ENCODE measurements at regions not wholly inside any gene's neighbourhood (a gene's known extent, or its start where the extent isn't known, plus 50 kb on each side); places are given as distances from the start of the nearest gene placed in this dataset.

DNA sequence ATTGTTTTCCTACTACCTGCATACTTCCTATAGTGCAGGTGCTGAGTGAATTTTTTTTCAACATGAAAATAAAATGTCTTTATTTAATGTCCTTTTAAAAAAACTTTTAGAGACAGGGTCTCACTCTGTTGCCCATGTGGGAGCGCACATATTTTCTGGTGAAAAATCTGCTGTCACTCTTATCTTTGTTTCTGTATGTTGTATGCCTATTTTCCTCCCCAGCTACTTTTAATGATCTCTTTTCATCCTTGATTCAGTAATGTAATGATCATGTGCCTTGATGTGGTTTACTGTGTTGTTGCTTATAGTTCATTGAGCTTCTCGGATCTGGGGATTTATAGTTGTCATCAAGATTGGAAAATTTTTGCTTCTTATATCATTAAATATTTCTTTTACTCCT is 117.3 kb downstream of the ARL6IP6 start:
- Histone ChIP-seq H3K36me3 (no peaks in the 10 kb centered on the region), H3K4me3 (no peak overlapping the region), H3K4me1 (no peaks in the 10 kb centered on the region), H3K9me3 (no peaks in the 10 kb centered on the region), H3K27me3 (no peaks in the 10 kb centered on the region), H3K27ac (no peak overlapping the region)
- DNase-seq (ENCODE audit: low spot score in 2 of 2) = no peak
- TF ChIP-seq, protein P1, sequence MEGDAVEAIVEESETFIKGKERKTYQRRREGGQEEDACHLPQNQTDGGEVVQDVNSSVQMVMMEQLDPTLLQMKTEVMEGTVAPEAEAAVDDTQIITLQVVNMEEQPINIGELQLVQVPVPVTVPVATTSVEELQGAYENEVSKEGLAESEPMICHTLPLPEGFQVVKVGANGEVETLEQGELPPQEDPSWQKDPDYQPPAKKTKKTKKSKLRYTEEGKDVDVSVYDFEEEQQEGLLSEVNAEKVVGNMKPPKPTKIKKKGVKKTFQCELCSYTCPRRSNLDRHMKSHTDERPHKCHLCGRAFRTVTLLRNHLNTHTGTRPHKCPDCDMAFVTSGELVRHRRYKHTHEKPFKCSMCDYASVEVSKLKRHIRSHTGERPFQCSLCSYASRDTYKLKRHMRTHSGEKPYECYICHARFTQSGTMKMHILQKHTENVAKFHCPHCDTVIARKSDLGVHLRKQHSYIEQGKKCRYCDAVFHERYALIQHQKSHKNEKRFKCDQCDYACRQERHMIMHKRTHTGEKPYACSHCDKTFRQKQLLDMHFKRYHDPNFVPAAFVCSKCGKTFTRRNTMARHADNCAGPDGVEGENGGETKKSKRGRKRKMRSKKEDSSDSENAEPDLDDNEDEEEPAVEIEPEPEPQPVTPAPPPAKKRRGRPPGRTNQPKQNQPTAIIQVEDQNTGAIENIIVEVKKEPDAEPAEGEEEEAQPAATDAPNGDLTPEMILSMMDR (IDR thresholded peaks at IDR 0.05) = no peak
- TF ChIP-seq POLR2AphosphoS5 (IDR thresholded peaks at IDR 0.05) (no peak), POLR2A (IDR thresholded peaks at IDR 0.05) (no peak), EP300 (IDR thresholded peaks at IDR 0.05) (no peak)
- 87% methylated on average over 2 of the region's 2 CpGs for WGBS

GRCh38 chr2:152827944-152828343 is 109.5 kb downstream of the ARL6IP6 start:
- Histone ChIP-seq H3K36me3 (no peaks in the 10 kb centered on the region), H3K4me3 (no peak overlapping the region), H3K27me3 (no peaks in the 10 kb centered on the region), H3K27ac (no peak overlapping the region), H3K4me1 (no peaks in the 10 kb centered on the region), H3K9me3 (no peaks in the 10 kb centered on the region)
- TF ChIP-seq POLR2AphosphoS5 (IDR thresholded peaks at IDR 0.05) (no peak), EP300 (IDR thresholded peaks at IDR 0.05) (no peak), POLR2A (IDR thresholded peaks at IDR 0.05) (no peak)
- TF ChIP-seq, protein P1 (IDR thresholded peaks at IDR 0.05) = no peak
- no peak for DNase-seq (ENCODE audit: low spot score in 2 of 2)
- WGBS = 88% methylated on average over 5 of the region's 5 CpGs

DNA sequence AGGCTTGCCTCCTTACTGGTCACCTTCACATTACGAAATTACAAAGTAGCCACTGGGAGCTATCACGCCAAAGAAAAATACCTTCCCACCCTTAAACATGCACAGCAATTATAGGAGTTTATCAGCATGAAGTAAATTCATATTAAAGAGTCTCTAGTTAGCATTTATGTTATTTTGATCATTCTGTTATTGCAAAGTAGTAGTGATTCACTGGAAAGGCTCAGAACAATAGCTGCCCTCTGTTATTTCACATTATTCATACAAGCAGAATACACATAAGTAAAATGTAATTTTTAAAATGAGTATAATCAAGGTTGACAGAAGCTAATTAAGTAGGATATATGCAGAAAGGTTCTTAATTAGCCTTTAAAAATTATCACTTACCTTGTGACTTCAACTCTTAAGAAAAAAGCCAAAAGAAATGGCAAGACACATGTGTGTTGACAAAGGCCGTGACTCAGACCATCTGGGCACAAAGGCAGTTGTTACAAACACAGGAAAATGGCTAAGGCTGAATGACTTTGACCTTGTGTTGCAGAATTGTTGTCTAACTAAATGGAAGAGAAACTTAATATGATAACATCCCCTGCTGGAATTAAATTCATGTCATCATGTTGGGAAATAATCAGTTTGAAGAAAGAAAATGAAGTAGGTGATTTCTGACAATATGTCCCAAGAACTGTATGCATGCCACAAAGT is 108.3 kb downstream of the ARL6IP6 start:
- H3K36me3 ChIP-seq = no peaks in the 10 kb centered on the region
- H3K27ac ChIP-seq = no peak overlapping the region
- H3K9me3 ChIP-seq = no peaks in the 10 kb centered on the region
- no peak for DNase-seq (ENCODE audit: low spot score in 2 of 2)
- TF ChIP-seq POLR2A (IDR thresholded peaks at IDR 0.05) (no peak), POLR2AphosphoS5 (IDR thresholded peaks at IDR 0.05) (no peak), EP300 (IDR thresholded peaks at IDR 0.05) (no peak)
- H3K27me3 ChIP-seq = no peaks in the 10 kb centered on the region
- WGBS = 79% methylated on average over 3 of the region's 3 CpGs
- H3K4me3 ChIP-seq = no peak overlapping the region
- no peaks in the 10 kb centered on the region for H3K4me1 ChIP-seq

GRCh38 chr2:152825834-152826233 is 107.4 kb downstream of the ARL6IP6 start:
- TF ChIP-seq POLR2A (IDR thresholded peaks at IDR 0.05) (no peak), EP300 (IDR thresholded peaks at IDR 0.05) (no peak), POLR2AphosphoS5 (IDR thresholded peaks at IDR 0.05) (no peak)
- TF ChIP-seq, protein P1 (IDR thresholded peaks at IDR 0.05) = no peak
- 42% methylated on average over 3 of the region's 3 CpGs for WGBS
- H3K9me3 ChIP-seq = no peaks in the 10 kb centered on the region
- no peak overlapping the region for H3K4me3 ChIP-seq
- H3K27ac ChIP-seq = no peak overlapping the region
- H3K36me3 ChIP-seq = no peaks in the 10 kb centered on the region
- DNase-seq (ENCODE audit: low spot score in 2 of 2) = no peak
- no peaks in the 10 kb centered on the region for H3K27me3 ChIP-seq
- H3K4me1 ChIP-seq = no peaks in the 10 kb centered on the region

DNA sequence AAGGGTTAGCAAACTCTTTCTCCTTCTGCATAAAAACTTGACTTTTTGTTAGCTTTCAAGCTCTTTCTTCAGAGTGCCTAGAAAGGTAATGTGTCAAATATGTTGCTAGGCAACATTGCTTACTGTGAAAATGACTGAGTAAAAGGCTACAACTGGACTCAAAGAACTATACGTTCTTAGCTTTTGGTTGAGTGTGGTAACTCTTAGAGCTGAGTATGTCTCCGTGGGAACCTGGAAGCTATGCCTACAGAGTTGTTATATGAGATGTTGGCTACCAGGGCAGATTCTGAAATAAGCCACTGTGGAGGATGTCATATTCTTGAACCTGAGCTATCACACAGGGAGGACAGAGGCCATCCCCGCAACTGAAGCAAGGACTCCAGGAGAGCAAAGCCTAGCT is 105.5 kb downstream of the ARL6IP6 start:
- WGBS = 45% methylated on average over 3 of the region's 3 CpGs
- H3K27ac ChIP-seq = no peak overlapping the region
- H3K27me3 ChIP-seq = no peaks in the 10 kb centered on the region
- no peaks in the 10 kb centered on the region for H3K9me3 ChIP-seq
- no peak for DNase-seq (ENCODE audit: low spot score in 2 of 2)
- H3K36me3 ChIP-seq = no peaks in the 10 kb centered on the region
- no peak overlapping the region for H3K4me3 ChIP-seq
- no peaks in the 10 kb centered on the region for H3K4me1 ChIP-seq
- TF ChIP-seq, protein P1 (IDR thresholded peaks at IDR 0.05) = no peak
- TF ChIP-seq POLR2A (IDR thresholded peaks at IDR 0.05) = no peak
- no peak for TF ChIP-seq EP300 (IDR thresholded peaks at IDR 0.05)
- TF ChIP-seq POLR2AphosphoS5 (IDR thresholded peaks at IDR 0.05) = no peak
